HG02981 (cell line): ENCODE measurements at regions not wholly inside any gene's neighbourhood (a gene's known extent, or its start where the extent isn't known, plus 50 kb on each side); places are given as distances from the start of the nearest gene placed in this dataset.
"Not testable (repeated sequence)": the region's sequence is repeated elsewhere in the genome, so short reads cannot be mapped to it uniquely, and the experiment has no call there.

Source experiments
- ATAC-seq: cut with Tn5 transposase; IDR thresholded peaks from one replicate; pipeline ENCODE4 v1.9.1; 2021; ENCODE audit warnings: mild to moderate bottlenecking, moderate library complexity; ENCODE audit not compliant: unreplicated experiment

DNA sequence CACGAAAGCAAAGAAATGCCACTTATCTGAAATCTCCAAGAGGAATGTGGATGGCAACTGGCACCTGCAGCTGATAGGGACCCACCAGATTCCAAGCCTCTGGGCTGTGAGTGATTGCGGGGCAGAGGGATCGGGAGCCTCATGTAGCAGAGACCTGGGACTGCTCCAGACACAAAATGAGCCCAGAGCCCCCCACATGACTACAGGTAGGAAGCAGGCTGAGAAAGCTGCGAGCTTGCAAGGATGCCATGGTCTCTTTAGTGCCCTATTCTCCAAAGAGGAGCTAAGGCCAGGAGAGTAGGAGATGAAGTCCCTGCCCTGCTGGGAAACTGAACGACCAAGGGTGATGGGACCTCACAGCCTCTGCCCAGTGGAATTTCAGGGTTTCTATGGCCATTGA, 305.4 kb upstream of the CHRNA7 start:
- ATAC-seq, result not testable (repeated sequence)

DNA sequence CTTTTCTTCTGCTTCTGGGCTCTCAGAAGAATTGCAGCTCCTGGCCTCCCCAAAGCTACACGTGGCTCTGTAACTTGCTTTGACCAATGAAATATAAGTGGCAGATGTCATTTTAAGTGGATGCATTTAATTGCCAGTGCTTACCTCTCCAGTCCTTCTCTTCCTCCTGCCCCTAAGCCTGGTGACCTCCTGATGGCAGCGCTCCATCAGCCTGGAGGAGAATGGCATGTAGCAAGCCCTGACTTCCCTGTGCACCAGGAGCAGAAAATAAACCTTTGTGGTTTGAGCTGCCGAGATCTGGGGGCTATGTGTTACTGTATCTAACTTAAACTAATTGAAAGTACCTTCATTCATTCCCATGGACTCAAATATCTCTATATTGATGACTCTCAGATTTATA, 304.7 kb upstream of the CHRNA7 start:
- ATAC-seq, result not testable (repeated sequence)

DNA sequence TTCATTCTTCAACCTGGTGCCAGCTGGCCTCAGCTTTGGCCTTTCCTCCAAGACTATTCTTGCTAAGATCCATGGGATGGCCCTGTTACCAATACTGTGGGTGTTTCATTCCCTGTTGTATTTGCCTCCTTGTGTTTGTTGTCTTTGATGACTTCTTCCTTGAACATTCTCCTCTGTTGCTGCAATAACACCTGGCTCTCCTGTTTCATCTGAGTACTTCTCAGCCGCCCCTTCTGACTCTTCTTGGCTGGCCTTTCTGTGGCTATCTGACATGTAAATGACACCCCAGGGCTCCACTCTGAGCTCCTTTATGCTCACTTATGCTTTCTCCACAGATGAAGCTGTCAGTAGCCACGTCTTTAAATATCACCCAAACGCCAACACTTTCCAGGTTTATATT, 302.7 kb upstream of the CHRNA7 start:
- no peak for ATAC-seq

DNA sequence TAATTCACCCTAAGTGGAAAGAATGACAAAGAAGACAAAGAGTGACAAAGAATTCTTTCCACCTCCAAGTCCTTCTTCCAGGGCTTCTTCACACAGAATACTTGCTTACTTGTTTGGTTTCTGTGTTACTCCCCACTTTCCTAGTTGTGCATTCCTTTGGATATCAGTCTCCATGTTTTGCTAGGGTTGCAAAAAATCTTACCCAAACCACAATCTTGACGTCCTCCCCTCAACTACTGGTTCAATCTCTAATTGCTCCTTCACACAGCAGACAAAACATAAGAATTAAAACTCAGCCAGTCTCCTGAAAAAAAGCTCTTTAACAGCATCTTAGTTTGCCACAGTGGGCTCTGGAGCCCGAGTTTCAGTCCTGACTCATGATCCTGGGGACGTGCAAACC, 297.6 kb upstream of the CHRNA7 start:
- no peak for ATAC-seq

DNA sequence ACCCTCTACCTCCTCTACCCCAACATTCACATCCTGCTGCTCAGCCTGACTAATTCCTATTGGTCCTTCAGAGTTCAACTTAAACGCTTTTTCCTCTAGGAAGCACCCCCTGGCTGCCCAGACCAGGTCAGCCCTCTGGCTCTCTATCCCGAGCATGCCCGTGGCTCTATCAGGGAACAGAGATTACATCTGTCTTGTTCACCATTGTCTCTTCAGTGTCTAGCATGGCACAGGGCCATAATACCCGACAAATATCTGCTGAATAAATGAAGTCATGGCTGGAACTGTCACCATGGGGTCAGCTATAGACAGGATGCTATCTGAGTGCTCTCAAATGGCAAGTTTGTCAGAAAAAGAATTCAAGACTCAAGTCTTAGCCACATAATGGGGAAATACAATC, 296.9 kb upstream of the CHRNA7 start:
- no peak for ATAC-seq

DNA sequence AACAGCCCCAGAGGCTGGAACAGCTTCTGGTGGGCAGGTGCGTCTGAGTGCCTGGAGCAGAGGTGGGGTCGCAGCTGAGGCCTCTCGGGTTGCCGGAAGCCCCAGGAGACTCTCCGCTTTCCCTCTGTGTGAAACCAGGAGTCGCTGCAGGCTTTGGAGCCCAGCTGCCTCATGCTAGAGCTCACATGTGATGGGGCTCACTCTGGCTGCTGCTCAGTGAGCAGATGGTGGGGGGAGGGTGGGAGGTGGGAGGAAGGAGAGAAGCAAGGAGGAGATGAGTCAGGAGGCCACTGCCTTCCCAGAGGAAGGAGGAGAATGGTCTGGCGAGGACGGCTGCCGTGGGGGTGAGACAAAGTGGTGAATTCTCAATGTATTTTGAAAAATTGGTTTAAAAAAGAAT, 290.1 kb upstream of the CHRNA7 start:
- no peak for ATAC-seq

DNA sequence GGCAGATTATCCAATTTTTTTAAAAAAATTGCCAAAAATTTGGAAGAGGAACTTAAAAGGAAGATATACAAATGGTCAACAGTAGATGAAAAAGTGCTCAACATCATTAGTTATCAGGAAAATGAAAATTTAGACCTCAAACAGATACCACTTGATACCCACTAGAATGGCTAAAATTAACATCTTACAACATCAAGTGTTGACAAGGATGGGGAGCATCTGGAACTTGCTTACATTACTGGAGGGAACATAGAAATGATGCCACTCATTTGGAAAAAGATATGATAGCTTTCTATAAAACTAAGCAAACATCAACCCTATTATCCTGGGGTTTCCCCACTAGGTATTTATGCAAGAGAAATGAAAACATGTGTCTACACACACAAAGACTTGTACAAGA, 284.5 kb upstream of the CHRNA7 start:
- no peak for ATAC-seq

DNA sequence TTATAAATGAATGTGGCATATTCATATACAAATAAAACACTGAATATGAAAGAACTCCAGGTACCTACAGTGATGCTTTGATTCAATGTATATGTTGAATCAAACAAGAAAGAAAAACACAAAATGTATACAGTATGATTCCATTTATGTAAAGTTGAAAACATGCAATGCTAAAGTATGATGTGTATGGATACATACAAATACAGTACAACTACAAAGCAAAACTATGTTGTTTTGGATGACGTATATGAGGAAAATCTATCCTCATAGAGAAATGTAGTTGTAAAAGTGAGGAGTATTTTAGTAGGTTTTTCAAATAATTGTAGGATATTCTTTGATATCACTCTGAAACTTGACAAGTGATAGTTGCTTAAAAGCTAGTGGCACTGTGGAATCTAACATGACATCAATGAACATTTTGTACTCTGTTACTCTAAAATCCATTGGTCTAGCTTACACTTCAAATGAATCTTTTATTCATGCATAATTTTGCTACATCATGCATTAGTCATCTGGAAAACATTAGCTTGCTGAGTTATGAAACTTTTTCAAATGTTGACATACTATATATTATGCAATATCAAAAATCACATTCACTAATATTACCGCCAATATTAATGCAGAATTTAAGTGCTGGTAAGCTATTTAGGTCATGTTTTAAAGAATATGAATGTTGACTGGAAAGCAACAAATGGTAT, 278.1 kb upstream of the CHRNA7 start:
- ATAC-seq, result no peak

DNA sequence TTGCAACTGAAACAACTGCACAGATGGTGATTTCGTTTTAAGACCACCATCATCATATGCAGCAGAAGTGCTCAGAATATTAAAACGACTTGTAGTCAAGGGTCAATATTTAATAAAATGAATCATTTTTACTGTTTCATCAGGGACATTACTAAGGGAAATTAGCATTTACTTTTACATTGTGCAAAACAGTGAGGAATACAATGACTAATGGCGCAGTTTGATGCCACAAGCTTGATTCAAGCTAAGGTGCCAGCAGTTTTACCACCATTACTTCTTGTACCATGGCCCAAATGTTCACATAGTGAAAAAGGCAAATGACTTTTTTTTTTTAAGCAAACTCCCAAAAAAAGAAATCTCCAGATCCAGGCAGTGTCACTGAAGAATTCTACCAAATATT, 277.4 kb upstream of the CHRNA7 start:
- ATAC-seq, result no peak

DNA sequence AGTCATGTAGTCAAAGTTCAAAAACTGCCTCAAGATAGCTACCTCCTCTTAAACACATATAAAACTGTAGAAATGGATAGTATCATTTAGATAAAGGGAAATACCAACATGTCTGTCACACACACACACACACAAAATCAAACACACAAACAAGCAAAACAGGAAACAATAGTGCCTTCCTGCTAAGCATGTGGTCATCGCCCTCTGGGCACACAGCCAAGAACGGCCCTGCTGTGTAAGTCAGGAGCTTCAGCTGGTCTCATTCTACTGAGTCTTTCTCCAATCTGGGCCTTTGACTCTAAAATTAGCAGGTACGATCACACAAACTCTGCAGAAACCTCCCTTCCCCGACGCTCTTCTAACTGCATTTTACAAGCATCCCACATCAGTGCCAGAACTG, 272.2 kb upstream of the CHRNA7 start:
- no peak for ATAC-seq

DNA sequence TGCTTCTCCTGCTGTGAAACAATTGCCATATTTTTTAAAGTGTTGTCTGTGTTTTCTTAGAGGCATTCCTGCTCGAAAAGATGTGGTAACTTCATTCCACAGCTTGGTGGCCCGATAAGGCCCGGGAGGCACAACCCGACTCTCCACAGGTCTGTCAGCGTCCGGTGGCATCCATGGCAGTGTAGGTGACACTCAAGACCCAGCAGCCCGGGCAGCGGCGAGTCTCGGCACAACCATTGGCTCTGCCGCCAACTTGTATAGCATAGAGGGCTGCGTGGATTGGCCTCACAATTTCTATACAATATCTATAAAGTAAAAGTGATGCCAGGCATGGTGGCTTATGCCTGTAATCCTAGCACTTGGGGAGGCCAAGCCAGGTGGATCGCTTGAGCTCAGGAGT, 262.3 kb upstream of the CHRNA7 start:
- no peak for ATAC-seq

DNA sequence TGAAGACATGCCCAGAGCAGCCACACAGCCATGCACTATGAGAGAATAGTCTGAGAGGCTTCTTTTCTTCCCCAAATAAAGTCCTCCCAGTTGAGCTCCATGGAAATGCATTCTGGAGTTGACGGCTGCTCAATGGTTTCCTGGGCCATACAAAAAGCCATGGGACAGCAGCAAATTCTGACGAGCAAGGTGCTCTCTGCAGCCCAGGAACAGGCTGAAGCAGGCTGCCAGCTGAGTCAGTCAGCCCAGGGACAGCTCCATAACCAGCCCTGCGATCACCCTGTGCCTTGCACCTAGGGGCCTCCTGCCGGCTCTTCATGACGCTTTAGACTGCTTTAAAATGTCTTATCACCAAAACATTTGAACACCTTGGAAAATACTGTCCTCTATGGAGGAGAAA, 256.3 kb upstream of the CHRNA7 start:
- no peak for ATAC-seq

DNA sequence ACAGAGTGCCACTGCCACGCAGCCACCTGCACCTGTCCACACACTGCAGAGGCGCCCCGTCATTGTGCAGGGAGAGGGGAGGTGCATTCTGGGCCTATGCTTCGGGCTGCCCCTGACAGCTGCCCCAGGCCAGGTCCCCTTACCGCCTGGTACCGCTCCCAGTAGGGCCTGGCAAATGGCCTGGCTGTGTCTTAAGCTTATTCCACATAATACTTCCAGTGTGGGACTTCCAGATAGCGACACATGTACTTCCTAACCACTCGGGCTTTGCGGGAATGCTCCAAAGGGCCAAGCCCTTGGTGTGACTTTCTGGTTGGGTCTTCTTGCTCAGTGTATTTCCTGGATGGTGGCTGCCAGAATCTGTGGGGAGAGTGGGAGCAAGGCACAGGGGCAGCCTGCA, 254.3 kb upstream of the CHRNA7 start:
- ATAC-seq, result no peak

DNA sequence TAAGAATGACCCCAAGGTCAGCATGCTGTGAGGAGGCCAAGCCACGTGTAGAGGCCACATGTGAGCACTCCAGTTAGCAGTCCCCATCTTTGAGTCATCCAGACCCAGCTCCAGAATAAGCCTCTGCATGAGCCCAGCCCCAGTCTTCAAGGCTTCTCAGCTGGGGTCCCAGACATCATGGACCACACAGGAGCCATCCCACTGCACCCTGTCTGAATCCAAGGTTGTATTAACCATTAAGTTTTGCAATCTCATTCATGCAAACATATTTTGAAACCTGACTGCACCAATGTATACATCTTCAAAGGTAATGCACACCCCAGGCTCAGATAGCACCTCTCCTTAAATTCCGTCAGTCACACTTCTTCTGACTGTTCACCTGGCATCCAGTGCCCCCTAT, 249.1 kb upstream of the CHRNA7 start:
- no peak for ATAC-seq

DNA sequence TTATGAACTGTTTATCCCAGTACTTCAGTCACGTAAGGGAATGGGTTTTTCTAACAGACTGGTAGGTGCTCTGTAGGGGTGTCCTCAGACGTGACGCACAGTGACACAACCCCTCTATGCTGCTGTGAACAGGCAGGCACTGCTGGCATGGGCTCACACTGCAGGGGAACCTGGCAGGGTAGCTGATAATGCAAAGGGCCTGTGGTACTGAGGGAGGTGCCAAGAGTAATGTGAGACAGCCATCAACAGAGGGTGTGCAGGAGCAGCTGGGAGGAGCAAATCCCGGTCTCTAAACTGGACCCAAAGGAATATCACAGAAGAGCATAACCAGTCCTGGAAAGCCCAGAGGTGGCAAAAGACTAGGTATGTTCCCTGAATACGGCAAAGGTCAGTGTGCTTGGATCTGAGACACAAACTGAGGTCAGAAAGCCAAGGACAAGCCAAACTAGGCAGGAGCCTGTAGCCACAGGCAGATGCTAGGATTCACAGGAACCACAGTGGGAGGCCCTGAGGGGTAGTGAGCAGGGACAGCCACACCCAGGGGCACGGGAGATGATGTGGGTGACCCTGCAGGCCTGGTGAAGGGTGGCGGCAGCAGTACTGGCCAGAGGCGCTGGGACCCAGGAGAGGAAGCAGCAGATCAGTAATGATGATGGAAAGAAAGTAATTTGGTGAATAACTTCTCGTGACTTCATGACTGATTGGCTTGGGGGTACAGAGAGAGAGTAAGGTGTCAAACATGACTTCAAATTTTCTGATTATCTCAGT, 248.1 kb upstream of the CHRNA7 start:
- no peak for ATAC-seq

DNA sequence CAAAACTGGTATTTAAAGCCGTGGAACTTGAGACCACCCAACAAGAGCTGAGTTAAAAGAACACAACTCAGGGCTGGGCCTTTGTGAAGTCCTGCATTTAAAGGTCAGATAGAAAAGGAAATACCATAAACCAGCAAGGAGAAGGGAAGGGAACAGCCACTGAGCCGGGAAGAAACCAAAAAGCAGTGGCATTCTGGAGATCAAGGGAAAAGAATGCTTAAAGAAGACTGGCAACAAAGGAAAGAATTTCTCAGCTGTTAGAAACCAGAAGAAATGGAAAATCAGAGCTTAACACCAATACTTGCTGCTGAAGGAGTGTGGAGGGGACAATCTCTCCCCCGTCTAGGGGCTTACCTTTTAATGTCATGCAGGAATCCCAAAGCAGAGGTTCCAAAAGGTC, 247.4 kb upstream of the CHRNA7 start:
- no peak for ATAC-seq

DNA sequence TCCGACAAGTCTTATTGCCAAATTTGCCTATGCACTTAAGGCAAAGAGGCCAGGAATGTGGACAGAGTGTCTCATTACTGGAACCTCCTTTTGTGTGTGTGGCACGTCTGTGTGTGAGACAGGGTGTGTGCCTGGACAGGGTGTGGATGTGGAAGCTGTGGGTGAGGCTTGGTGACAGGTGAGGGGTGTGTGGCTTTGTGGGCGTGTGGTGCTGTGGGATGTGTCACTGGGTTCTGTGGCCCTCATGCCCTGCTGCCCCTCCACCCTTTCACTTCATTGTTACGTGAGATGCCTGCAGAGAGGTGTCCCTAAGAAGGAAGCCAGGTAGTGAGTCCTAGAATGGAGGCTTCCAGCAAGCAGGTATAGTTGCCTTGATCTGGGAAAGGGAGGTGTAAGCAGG, 244.0 kb upstream of the CHRNA7 start:
- ATAC-seq, result no peak

DNA sequence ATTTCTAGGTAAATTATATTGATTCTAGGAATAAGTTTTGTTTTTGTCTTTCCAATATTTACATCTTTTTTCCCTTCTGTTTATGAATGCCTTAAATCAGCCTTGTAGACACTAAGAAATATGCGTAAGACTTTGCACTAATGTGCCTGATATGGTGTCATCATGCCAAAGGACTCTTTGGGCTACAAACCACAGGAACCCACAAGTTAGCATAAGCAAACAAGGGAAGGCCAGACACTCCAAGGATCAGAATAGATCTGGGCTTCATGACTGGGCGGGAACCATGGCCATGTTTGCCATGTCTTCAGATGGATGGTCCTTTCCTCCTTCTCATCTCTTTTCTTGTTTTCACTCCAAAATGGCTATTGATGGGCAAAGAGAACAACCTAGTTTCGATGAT, 242.2 kb upstream of the CHRNA7 start:
- ATAC-seq, result no peak

DNA sequence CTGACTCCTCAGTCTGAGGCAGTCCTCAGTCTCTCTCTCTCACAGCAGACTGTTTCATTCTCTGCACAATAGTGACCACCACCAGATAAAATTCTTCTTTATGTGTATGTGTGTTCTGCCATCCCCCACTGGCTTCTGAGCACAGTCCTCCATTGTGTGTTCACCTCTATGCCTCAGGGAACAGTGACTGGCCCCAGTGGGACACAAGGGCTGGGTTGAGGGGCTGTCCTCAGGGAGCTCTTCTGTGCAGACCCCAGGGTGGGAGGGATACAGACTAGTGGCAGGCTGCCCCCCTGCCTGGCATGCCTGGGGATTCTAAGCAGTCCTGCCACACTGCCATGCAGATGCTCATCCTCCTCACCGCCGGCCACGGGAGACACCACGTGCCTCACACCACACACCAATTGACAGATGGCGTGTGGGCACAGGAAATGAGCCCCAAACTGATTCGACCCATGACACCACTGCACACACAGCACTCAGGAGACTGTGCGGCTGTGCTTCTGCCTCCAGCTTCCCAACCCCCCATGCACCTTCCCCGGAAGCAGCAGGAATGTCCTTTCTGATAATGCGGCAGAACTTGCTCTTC, 237.6 kb upstream of the CHRNA7 start:
- ATAC-seq, result no peak

DNA sequence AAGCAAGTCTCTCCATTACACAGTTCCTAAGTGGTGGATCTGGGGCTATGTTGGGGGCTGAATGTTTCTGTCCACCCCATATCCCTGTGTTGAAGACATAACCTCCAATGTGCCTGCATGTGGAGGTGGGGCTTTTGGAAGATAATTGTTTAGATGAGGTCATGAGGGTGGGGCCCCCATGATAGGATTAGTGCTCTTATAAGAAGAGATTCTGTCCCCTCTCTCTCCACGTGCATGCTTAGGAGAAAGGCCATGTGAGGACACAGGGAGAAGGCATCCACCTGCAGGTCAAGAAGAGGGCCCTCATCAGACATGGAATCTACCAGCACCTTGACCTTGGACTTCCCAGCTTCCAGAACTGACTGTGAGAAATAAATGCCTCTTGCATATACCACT, 231.0 kb upstream of the CHRNA7 start:
- ATAC-seq, result no peak

DNA sequence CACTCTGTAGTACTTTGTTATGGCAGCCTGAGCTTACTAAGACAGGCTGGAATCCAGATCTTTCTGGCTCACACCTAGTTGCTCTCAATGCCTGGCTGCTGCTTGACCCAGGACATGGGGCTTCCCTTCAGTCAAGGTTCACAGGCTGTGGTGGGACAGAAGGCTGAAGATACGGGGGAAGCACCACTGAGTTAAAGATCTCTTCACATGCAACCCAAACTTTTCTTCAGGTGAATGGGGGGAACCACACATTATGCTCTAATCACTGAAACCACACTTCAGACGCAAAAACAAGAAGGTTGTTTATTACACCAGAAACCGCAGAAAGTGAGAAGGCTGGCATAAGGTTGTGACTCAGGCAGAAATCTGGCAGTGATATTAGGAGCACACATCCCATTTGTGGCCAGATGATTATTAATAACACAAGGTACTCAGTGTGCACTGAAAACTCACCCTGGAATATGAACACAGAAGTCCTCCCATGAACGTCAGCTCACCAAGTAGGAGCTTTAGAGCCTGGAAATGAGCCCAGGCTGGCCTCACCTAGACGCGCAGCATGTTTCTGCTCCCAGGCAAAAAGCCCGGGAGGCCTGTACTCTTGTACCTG, 230.5 kb upstream of the CHRNA7 start:
- peak; percentile 85 for ATAC-seq

DNA sequence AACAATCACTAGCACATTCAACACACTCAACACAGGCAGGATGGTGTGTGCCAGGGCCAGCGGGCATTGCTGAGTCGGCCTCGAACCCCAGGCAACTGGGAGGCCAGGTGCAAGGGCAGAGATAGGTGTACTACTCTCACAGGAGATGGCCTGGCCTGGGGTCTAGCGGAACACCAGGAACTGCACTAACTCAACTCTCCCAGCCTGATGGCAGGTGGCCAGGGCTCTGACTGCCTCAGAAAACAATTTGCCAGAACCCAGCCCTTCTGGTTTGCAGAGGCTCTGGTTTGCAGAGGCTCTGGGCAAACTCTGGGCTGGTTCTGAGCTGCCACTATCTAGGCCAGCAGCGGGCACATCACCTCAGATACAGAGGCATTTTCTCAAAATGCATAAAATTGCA, 229.2 kb upstream of the CHRNA7 start:
- no peak for ATAC-seq
